ENCODE measurements at regions not wholly inside any gene's neighbourhood (a gene's known extent, or its start where the extent isn't known, plus 50 kb on each side); places are given as distances from the start of the nearest gene placed in this dataset.

GRCh38 chr2:129437725-129438124 lies 541.7 kb upstream of the RAB6C start:
- H3K9me3 ChIP-seq (ENCODE audit: control insufficient read depth in 2 of 2, low read length in 2 of 2) = no peaks in the 10 kb centered on the region
- H3K4me3 Mint-ChIP-seq = no peak overlapping the region
- H3K36me3 ChIP-seq (ENCODE audit: control insufficient read depth, insufficient read depth, low read length) = no peaks in the 10 kb centered on the region
- H3K27me3 ChIP-seq (ENCODE audit: control insufficient read depth, insufficient read depth, low read length) = no peaks in the 10 kb centered on the region
- ATAC-seq (ENCODE audit: low read depth in 2 of 2) = no peak
- H3K4me3 ChIP-seq (ENCODE audit: low read depth, low read length) = no peak overlapping the region
- DNase-seq = no peak
- H3K4me1 Mint-ChIP-seq = no peaks in the 10 kb centered on the region
- H3K27ac ChIP-seq (ENCODE audit: insufficient read depth, low read length, poor library complexity, severe bottlenecking) = no peak overlapping the region
- H3K27ac Mint-ChIP-seq = no peak overlapping the region
- no peaks in the 10 kb centered on the region for H3K27me3 Mint-ChIP-seq
- H3K9me3 Mint-ChIP-seq = peaks cover 0 to 2% (median 0%) of the 10 kb centered on the region in 7 donors
- H3K4me1 ChIP-seq (ENCODE audit: control insufficient read depth, insufficient read depth, low read length, poor library complexity, severe bottlenecking) = no peaks in the 10 kb centered on the region
- H3K36me3 Mint-ChIP-seq = no peaks in the 10 kb centered on the region

GRCh38 chr2:129438501-129439057 lies 540.9 kb upstream of the RAB6C start:
- no peaks in the 10 kb centered on the region for H3K27me3 Mint-ChIP-seq
- H3K27ac ChIP-seq (ENCODE audit: insufficient read depth, low read length, poor library complexity, severe bottlenecking) = no peak overlapping the region
- H3K4me1 Mint-ChIP-seq = no peaks in the 10 kb centered on the region
- H3K27me3 ChIP-seq (ENCODE audit: control insufficient read depth, insufficient read depth, low read length) = no peaks in the 10 kb centered on the region
- DNase-seq (no peak), ATAC-seq (ENCODE audit: low read depth in 2 of 2) (no peak)
- H3K36me3 Mint-ChIP-seq = no peaks in the 10 kb centered on the region
- H3K36me3 ChIP-seq (ENCODE audit: control insufficient read depth, insufficient read depth, low read length) = no peaks in the 10 kb centered on the region
- no peak overlapping the region for H3K27ac Mint-ChIP-seq
- H3K9me3 Mint-ChIP-seq = peaks cover 0 to 2% (median 0%) of the 10 kb centered on the region in 7 donors
- H3K4me3 ChIP-seq (ENCODE audit: low read depth, low read length) = no peak overlapping the region
- no peak overlapping the region for H3K4me3 Mint-ChIP-seq
- no peaks in the 10 kb centered on the region for H3K4me1 ChIP-seq (ENCODE audit: control insufficient read depth, insufficient read depth, low read length, poor library complexity, severe bottlenecking)
- H3K9me3 ChIP-seq (ENCODE audit: control insufficient read depth in 2 of 2, low read length in 2 of 2) = no peaks in the 10 kb centered on the region

GRCh38 chr2:129439406-129440302 lies 539.8 kb upstream of the RAB6C start:
- no peak overlapping the region for H3K4me3 ChIP-seq (ENCODE audit: low read depth, low read length)
- H3K9me3 ChIP-seq (ENCODE audit: control insufficient read depth in 2 of 2, low read length in 2 of 2) = no peaks in the 10 kb centered on the region
- Mint-ChIP-seq H3K9me3 (peaks cover 0 to 2% (median 0%) of the 10 kb centered on the region in 7 donors), H3K4me1 (no peaks in the 10 kb centered on the region), H3K4me3 (no peak overlapping the region), H3K27ac (no peak overlapping the region), H3K36me3 (no peaks in the 10 kb centered on the region), H3K27me3 (no peaks in the 10 kb centered on the region)
- no peaks in the 10 kb centered on the region for H3K36me3 ChIP-seq (ENCODE audit: control insufficient read depth, insufficient read depth, low read length)
- ATAC-seq (ENCODE audit: low read depth in 2 of 2) = no peak
- H3K27me3 ChIP-seq (ENCODE audit: control insufficient read depth, insufficient read depth, low read length) = no peaks in the 10 kb centered on the region
- DNase-seq = no peak
- H3K27ac ChIP-seq (ENCODE audit: insufficient read depth, low read length, poor library complexity, severe bottlenecking) = no peak overlapping the region
- no peaks in the 10 kb centered on the region for H3K4me1 ChIP-seq (ENCODE audit: control insufficient read depth, insufficient read depth, low read length, poor library complexity, severe bottlenecking)

GRCh38 chr2:129441610-129442009 lies 537.9 kb upstream of the RAB6C start:
- no peak for ATAC-seq (ENCODE audit: low read depth in 2 of 2)
- Histone ChIP-seq H3K27me3 (ENCODE audit: control insufficient read depth, insufficient read depth, low read length) (no peaks in the 10 kb centered on the region), H3K4me3 (ENCODE audit: low read depth, low read length) (no peak overlapping the region), H3K9me3 (ENCODE audit: control insufficient read depth in 2 of 2, low read length in 2 of 2) (no peaks in the 10 kb centered on the region), H3K36me3 (ENCODE audit: control insufficient read depth, insufficient read depth, low read length) (no peaks in the 10 kb centered on the region), H3K27ac (ENCODE audit: insufficient read depth, low read length, poor library complexity, severe bottlenecking) (no peak overlapping the region), H3K4me1 (ENCODE audit: control insufficient read depth, insufficient read depth, low read length, poor library complexity, severe bottlenecking) (no peaks in the 10 kb centered on the region)
- Mint-ChIP-seq H3K4me3 (no peak overlapping the region), H3K27ac (no peak overlapping the region), H3K27me3 (no peaks in the 10 kb centered on the region), H3K4me1 (no peaks in the 10 kb centered on the region), H3K9me3 (peaks cover 0 to 2% (median 0%) of the 10 kb centered on the region in 7 donors), H3K36me3 (no peaks in the 10 kb centered on the region)
- no peak for DNase-seq

GRCh38 chr2:129443235-129443864 lies 536.1 kb upstream of the RAB6C start:
- no peaks in the 10 kb centered on the region for H3K9me3 ChIP-seq (ENCODE audit: control insufficient read depth in 2 of 2, low read length in 2 of 2)
- no peaks in the 10 kb centered on the region for H3K4me1 ChIP-seq (ENCODE audit: control insufficient read depth, insufficient read depth, low read length, poor library complexity, severe bottlenecking)
- Mint-ChIP-seq H3K27ac (no peak overlapping the region), H3K36me3 (no peaks in the 10 kb centered on the region), H3K4me3 (no peak overlapping the region), H3K4me1 (no peaks in the 10 kb centered on the region), H3K27me3 (no peaks in the 10 kb centered on the region), H3K9me3 (peaks cover 0 to 2% (median 0%) of the 10 kb centered on the region in 7 donors)
- ATAC-seq (ENCODE audit: low read depth in 2 of 2) (no peak), DNase-seq (no peak)
- no peaks in the 10 kb centered on the region for H3K36me3 ChIP-seq (ENCODE audit: control insufficient read depth, insufficient read depth, low read length)
- no peak overlapping the region for H3K4me3 ChIP-seq (ENCODE audit: low read depth, low read length)
- H3K27ac ChIP-seq (ENCODE audit: insufficient read depth, low read length, poor library complexity, severe bottlenecking) = no peak overlapping the region
- H3K27me3 ChIP-seq (ENCODE audit: control insufficient read depth, insufficient read depth, low read length) = no peaks in the 10 kb centered on the region

GRCh38 chr2:129443865-129444739 lies 535.4 kb upstream of the RAB6C start:
- Mint-ChIP-seq H3K27me3 (no peaks in the 10 kb centered on the region), H3K4me1 (no peaks in the 10 kb centered on the region), H3K27ac (no peak overlapping the region), H3K4me3 (no peak overlapping the region), H3K36me3 (no peaks in the 10 kb centered on the region), H3K9me3 (peaks cover 0 to 2% (median 0%) of the 10 kb centered on the region in 7 donors)
- H3K27ac ChIP-seq (ENCODE audit: insufficient read depth, low read length, poor library complexity, severe bottlenecking) = no peak overlapping the region
- no peaks in the 10 kb centered on the region for H3K36me3 ChIP-seq (ENCODE audit: control insufficient read depth, insufficient read depth, low read length)
- DNase-seq (no peak), ATAC-seq (ENCODE audit: low read depth in 2 of 2) (no peak)
- H3K4me1 ChIP-seq (ENCODE audit: control insufficient read depth, insufficient read depth, low read length, poor library complexity, severe bottlenecking) = no peaks in the 10 kb centered on the region
- no peaks in the 10 kb centered on the region for H3K27me3 ChIP-seq (ENCODE audit: control insufficient read depth, insufficient read depth, low read length)
- H3K9me3 ChIP-seq (ENCODE audit: control insufficient read depth in 2 of 2, low read length in 2 of 2) = no peaks in the 10 kb centered on the region
- H3K4me3 ChIP-seq (ENCODE audit: low read depth, low read length) = no peak overlapping the region

GRCh38 chr2:129444751-129445150 lies 534.7 kb upstream of the RAB6C start:
- Mint-ChIP-seq H3K4me1 (no peaks in the 10 kb centered on the region), H3K27ac (no peak overlapping the region), H3K36me3 (no peaks in the 10 kb centered on the region), H3K4me3 (no peak overlapping the region), H3K27me3 (no peaks in the 10 kb centered on the region), H3K9me3 (peaks cover 0 to 2% (median 0%) of the 10 kb centered on the region in 7 donors)
- Histone ChIP-seq H3K36me3 (ENCODE audit: control insufficient read depth, insufficient read depth, low read length) (no peaks in the 10 kb centered on the region), H3K27ac (ENCODE audit: insufficient read depth, low read length, poor library complexity, severe bottlenecking) (no peak overlapping the region), H3K9me3 (ENCODE audit: control insufficient read depth in 2 of 2, low read length in 2 of 2) (no peaks in the 10 kb centered on the region), H3K4me3 (ENCODE audit: low read depth, low read length) (no peak overlapping the region), H3K4me1 (ENCODE audit: control insufficient read depth, insufficient read depth, low read length, poor library complexity, severe bottlenecking) (no peaks in the 10 kb centered on the region), H3K27me3 (ENCODE audit: control insufficient read depth, insufficient read depth, low read length) (no peaks in the 10 kb centered on the region)
- ATAC-seq (ENCODE audit: low read depth in 2 of 2) (no peak), DNase-seq (no peak)

All from CD4-positive, CD25-positive, alpha-beta regulatory T cell (primary cell).